AG04450 (cell line): ENCODE measurements at regions not wholly inside any gene's neighbourhood (a gene's known extent, or its start where the extent isn't known, plus 50 kb on each side); places are given as distances from the start of the nearest gene placed in this dataset.

Source experiments
- CTCF ChIA-PET: fragments of 300-600, 350-600 bp; formaldehyde crosslinking; extraction: SDS; loops from one replicate; lab custom pipeline; 2022; ENCODE audit warnings: antibody characterized with exemption, inconsistent platforms; lab: Charles Lee
- POLR2A ChIA-PET: fragments of 350-600 bp; formaldehyde crosslinking; extraction: SDS; loops from one replicate; lab custom pipeline; 2021; ENCODE audit warnings: antibody characterized with exemption, inconsistent platforms; lab: Yijun Ruan, JAX
- DNase-seq: peaks from one replicate; pipeline ENCODE4 v3.0.0-alpha.2; 2011; ENCODE audit warnings: low read depth, low spot score
- H3K27ac ChIP-seq: one replicate; pipeline ENCODE4 v1.5.1; 2012; ENCODE audit warnings: low read depth, low read length, control low read depth
- H3K27me3 ChIP-seq: one replicate; pipeline ENCODE4 v1.6.0; 2012; ENCODE audit warnings: low read length; ENCODE audit not compliant: control insufficient read depth, insufficient read depth
- H3K4me3 ChIP-seq: 2 replicates; pipeline ENCODE4 v1.5.1; 2011; ENCODE audit warnings: mild to moderate bottlenecking, low read depth, low read length, control low read depth
- H3K9me3 ChIP-seq: 2 replicates; pipeline ENCODE4 v1.5.1; 2012; ENCODE audit warnings: low read length; ENCODE audit not compliant: control insufficient read depth, insufficient read depth
- TF ChIP-seq, protein P1 (sequence below): IDR thresholded peaks from 2 replicates; pipeline ENCODE4 v1.5.1; 2011; ENCODE audit warnings: low read depth, low read length, control low read depth, inconsistent platforms

DNA sequence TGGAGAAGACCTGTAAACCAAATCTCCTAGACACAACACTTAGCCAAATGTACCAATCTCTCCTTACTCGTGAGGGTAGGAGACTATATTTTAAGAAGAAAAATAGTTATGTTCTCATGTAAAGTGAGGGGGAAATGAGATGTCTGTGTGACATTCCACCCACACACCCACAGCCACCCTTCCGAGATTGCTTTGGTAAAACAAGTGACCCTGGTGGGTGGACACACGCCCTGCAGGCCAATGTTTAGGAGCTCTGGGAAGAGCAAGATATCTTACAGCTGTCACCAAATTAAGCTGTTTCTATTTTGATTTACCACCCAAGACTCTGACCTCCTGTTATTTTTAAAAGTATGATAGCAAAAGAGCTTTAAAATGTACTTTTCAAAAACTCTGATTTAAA, 147.2 kb upstream of the PFKP start:
- no peak for DNase-seq
- ChIA-PET POLR2A (no interaction called here), CTCF (interaction anchor here (0.9 to 2.1 kb wide), 3 partner anchors 9 to 123 kb away, joined by 3 to 14 read pairs (median 5); no protein-coding TSS in a partner anchor)
- TF ChIP-seq, protein P1, sequence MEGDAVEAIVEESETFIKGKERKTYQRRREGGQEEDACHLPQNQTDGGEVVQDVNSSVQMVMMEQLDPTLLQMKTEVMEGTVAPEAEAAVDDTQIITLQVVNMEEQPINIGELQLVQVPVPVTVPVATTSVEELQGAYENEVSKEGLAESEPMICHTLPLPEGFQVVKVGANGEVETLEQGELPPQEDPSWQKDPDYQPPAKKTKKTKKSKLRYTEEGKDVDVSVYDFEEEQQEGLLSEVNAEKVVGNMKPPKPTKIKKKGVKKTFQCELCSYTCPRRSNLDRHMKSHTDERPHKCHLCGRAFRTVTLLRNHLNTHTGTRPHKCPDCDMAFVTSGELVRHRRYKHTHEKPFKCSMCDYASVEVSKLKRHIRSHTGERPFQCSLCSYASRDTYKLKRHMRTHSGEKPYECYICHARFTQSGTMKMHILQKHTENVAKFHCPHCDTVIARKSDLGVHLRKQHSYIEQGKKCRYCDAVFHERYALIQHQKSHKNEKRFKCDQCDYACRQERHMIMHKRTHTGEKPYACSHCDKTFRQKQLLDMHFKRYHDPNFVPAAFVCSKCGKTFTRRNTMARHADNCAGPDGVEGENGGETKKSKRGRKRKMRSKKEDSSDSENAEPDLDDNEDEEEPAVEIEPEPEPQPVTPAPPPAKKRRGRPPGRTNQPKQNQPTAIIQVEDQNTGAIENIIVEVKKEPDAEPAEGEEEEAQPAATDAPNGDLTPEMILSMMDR, result no peak
- H3K4me3 ChIP-seq, result no peak overlapping the region
- no peak overlapping the region for H3K27ac ChIP-seq
- peaks cover 3% of the 10 kb centered on the region; the same call in 1 of the 2 replicates for H3K9me3 ChIP-seq
- peaks cover 5% of the 10 kb centered on the region for H3K27me3 ChIP-seq

DNA sequence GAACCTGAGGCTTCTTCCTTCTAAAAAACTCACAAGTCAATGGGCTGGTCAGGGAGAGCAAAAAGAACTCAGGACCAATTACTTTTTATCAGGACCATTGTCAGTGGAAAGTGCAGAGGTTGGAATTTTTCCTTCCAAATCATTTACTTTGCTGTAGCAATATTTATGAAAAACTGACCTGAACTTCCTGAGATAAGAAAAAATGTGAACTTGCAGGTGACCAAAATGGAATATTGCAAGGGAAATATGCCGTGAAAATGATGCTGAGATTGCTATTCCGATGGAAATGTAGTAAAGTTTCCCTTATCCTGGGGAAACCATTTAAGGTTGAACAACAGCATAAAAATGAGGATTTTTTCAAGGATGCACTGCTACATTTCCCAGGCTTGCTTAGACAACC, 148.3 kb upstream of the PFKP start:
- CTCF ChIA-PET, result no interaction called here
- H3K27me3 ChIP-seq, result peaks cover 5% of the 10 kb centered on the region
- TF ChIP-seq, protein P1, result no peak
- DNase-seq, result no peak
- POLR2A ChIA-PET, result no interaction called here
- peaks cover 3% of the 10 kb centered on the region; the same call in 1 of the 2 replicates for H3K9me3 ChIP-seq
- H3K27ac ChIP-seq, result no peak overlapping the region
- no peak overlapping the region for H3K4me3 ChIP-seq

DNA sequence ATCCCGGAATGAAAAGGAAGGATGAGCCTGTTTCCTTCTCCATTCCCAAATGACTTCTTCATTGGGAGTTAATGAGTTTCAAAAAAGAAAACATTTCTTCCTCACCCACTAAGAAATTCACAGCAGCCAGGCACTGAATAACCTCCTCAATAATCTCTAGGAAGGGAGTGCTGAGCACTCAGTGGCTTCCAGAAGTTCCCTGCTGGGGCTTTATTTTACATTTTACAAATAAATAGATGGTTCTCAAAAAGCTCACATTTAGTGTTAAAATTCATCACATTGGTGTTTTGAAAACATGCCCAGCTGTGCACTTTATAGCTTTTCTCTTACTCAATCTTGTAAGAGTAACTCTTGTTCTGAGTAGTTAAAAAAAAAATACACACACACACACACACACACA, 148.9 kb upstream of the PFKP start:
- CTCF ChIA-PET, result interaction anchor here (1.2 kb wide), 1 partner anchor 10 kb away, joined by 5 read pairs; no protein-coding TSS in a partner anchor

DNA sequence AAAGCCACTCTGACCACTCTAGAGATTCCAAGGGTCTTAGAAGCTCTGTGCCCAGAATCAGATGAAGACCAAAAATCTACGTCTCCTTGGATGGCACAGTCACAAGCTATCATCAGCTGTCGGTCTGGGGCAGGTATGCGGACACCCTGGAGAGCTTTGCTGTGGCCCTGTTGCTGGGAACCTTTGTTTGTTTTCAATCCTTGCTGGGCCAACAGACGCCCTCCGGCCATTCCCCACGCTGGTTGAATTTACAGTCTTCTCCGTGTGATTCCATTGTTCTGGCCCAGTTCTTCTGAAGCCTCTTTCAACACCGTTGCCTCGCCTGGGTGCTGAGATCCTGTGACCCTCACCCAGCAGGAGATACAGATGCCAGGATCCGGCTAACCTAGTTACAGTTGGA, 149.4 kb upstream of the PFKP start:
- CTCF ChIA-PET, result interaction anchor here (1.2 kb wide), 1 partner anchor 11 kb away, joined by 5 read pairs; no protein-coding TSS in a partner anchor
- DNase-seq, result no peak
- H3K9me3 ChIP-seq, result peaks cover 3% of the 10 kb centered on the region; the same call in 1 of the 2 replicates
- H3K4me3 ChIP-seq, result no peak overlapping the region
- H3K27me3 ChIP-seq, result peaks cover 5% of the 10 kb centered on the region
- H3K27ac ChIP-seq, result no peak overlapping the region
- POLR2A ChIA-PET, result no interaction called here
- TF ChIP-seq, protein P1, result no peak

More for the DNA sequence above, 148.9 kb upstream of the PFKP start:
- Histone ChIP-seq H3K27me3 (peaks cover 5% of the 10 kb centered on the region), H3K27ac (no peak overlapping the region), H3K9me3 (peaks cover 3% of the 10 kb centered on the region; the same call in 1 of the 2 replicates), H3K4me3 (no peak overlapping the region)
- TF ChIP-seq, protein P1, result no peak
- DNase-seq, result no peak
- POLR2A ChIA-PET, result no interaction called here

DNA sequence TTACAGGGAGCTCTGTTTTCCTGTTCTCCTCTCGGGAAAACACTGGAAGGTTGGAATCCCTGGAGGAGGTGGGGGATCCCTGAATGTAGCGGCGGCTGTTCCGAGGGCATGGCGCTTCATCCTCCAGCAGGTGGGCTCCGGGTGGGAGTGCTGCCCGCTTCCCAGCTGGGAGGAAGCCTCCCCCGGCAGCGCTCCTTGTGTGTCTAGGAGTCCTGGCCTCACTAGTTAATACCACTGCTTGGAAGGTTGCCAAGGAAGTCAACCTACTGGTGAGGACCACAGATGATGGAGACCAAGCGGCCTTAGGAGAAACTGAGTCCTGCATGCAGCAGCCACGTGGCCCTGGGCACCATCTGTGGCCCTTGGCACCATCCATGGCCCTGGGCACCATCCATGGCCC, 151.9 kb upstream of the PFKP start:
- ChIA-PET POLR2A (no interaction called here), CTCF (interaction anchor here (2.0 kb wide), 1 partner anchor 12 kb away, joined by 7 read pairs; no protein-coding TSS in a partner anchor)
- H3K27me3 ChIP-seq, result peaks cover 9% of the 10 kb centered on the region
- TF ChIP-seq, protein P1, result no peak
- no peak overlapping the region for H3K4me3 ChIP-seq
- DNase-seq, result no peak
- no peaks in the 10 kb centered on the region; the same call in 1 of the 2 replicates for H3K9me3 ChIP-seq
- H3K27ac ChIP-seq, result no peak overlapping the region
